A549 (cell line): ENCODE measurements at regions not wholly inside any gene's neighbourhood (a gene's known extent, or its start where the extent isn't known, plus 50 kb on each side); places are given as distances from the start of the nearest gene placed in this dataset.

ENCODE experiments used
- ATAC-seq, 2 experiments: fragments of 200-7000 bp in 1 of 2; fragments of >200 bp in 1 of 2; cut with Nextera tagmentation in 1 of 2; cut with Tn5 transposase in 1 of 2; 3 replicates each; pipeline versions ENCODE4 v1.8.0 to v1.9.1; 2018 to 2020; ENCODE audit warnings: mild to moderate bottlenecking in 1 of 2, moderate library complexity in 1 of 2
- CTCF ChIA-PET: fragments of 300-600 bp; sonication (Branson Sonifier 250); formaldehyde crosslinking; extraction: SDS; loops from one replicate; lab custom pipeline; 2021; ENCODE audit warnings: antibody characterized with exemption, inconsistent platforms; lab: Yijun Ruan, JAX
- POLR2A ChIA-PET: fragments of 350-600 bp; formaldehyde crosslinking; extraction: SDS; loops from one replicate; lab custom pipeline; 2021; ENCODE audit warnings: antibody characterized with exemption, inconsistent platforms; lab: Yijun Ruan, JAX
- DNase-seq, 2 experiments: peaks; one replicate each; pipeline versions ENCODE4 v3.0.0 to v3.0.0-alpha.2; 2011 to 2016; ENCODE audit warnings: low read depth in 1 of 2, low spot score in 1 of 2
- FAIRE-seq: peaks from 2 replicates; lab custom pipeline; 2011; peaks lifted over from hg19 to GRCh38; lab: Jason Lieb, UNC
- H3K27ac ChIP-seq, 2 experiments: fragments of >200 bp; sonication (Bioruptor Twin); formaldehyde crosslinking; 3 replicates each; pipeline ENCODE4 v1.5.1; 2016 to 2017
- H3K4me1 ChIP-seq: fragments of >200 bp; sonication (Bioruptor Twin); formaldehyde crosslinking; 3 replicates; pipeline ENCODE4 v1.6.1; 2016
- H3K4me2 ChIP-seq: fragments of >200 bp; sonication (Bioruptor Twin); formaldehyde crosslinking; 3 replicates; pipeline ENCODE4 v1.6.1; 2016
- H3K4me3 ChIP-seq: fragments of >200 bp; sonication (Bioruptor Twin); formaldehyde crosslinking; 3 replicates; pipeline ENCODE4 v1.5.1; 2016
- H3K9me3 ChIP-seq: fragments of >200 bp; sonication (Bioruptor Twin); formaldehyde crosslinking; 3 replicates; pipeline ENCODE4 v1.6.1; 2016
- BHLHE40 ChIP-seq: IDR thresholded peaks from 2 replicates; pipeline ENCODE4 v1.6.1; 2012; ENCODE audit warnings: low read depth, low read length, inconsistent platforms
- CBX2 ChIP-seq: fragments of 200-600 bp; sonication (generic); IDR thresholded peaks from 2 replicates; pipeline ENCODE4 v1.6.1; 2016; ENCODE audit warnings: low read depth, mild to moderate bottlenecking, borderline replicate concordance
- CEBPB ChIP-seq, 2 experiments: fragments of >200 bp in 1 of 2; sonication (Bioruptor Twin) in 1 of 2; formaldehyde crosslinking in 1 of 2; IDR thresholded peaks; 2 replicates each; pipeline ENCODE4 v1.6.1; 2012 to 2016
- EHMT2 ChIP-seq: fragments of 200-600 bp; sonication (generic); IDR thresholded peaks from 2 replicates; pipeline ENCODE4 v1.6.1; 2016; ENCODE audit warnings: antibody characterized with exemption, low read depth, mild to moderate bottlenecking, moderate library complexity
- FOSL2 ChIP-seq, 2 experiments: fragments of 450-650 bp in 1 of 2; fragments of >200 bp in 1 of 2; sonication (Bioruptor Twin) in 1 of 2; formaldehyde crosslinking; IDR thresholded peaks; 2 replicates each; pipeline versions ENCODE4 v1.5.0 to v1.6.1; 2016 to 2020; ENCODE audit warnings: mild to moderate bottlenecking in 1 of 2, moderate library complexity in 1 of 2
- GATA3 ChIP-seq: IDR thresholded peaks from 2 replicates; pipeline ENCODE4 v1.6.1; 2012; ENCODE audit warnings: borderline replicate concordance
- MAFK ChIP-seq: fragments of 450-650 bp; IDR thresholded peaks from 2 replicates; pipeline ENCODE4 v1.6.1; 2014; ENCODE audit not compliant: partially characterized antibody
- MYC ChIP-seq: IDR thresholded peaks from 2 replicates; pipeline ENCODE4 v1.6.1; 2012; ENCODE audit warnings: mild to moderate bottlenecking, inconsistent platforms, low read length, improper control_type of control experiment, borderline replicate concordance
- NFE2L2 ChIP-seq: fragments of 150-350 bp; conservative IDR thresholded peaks from 2 replicates; pipeline ENCODE4 v1.6.1; 2014; ENCODE audit warnings: low read length
- NR3C1 ChIP-seq: fragments of >200 bp; sonication (Bioruptor Twin); formaldehyde crosslinking; IDR thresholded peaks from 3 replicates; pipeline ENCODE4 v1.6.1; 2017
- POLR2A ChIP-seq: IDR thresholded peaks from 2 replicates; pipeline ENCODE4 v1.6.1; 2012; ENCODE audit warnings: mild to moderate bottlenecking, low read length
- RAD21 ChIP-seq, 2 experiments: fragments of >200 bp in 1 of 2; sonication (Bioruptor Twin) in 1 of 2; formaldehyde crosslinking in 1 of 2; IDR thresholded peaks in 1 of 2; conservative IDR thresholded peaks in 1 of 2; 2 replicates in 1 of 2; 3 replicates in 1 of 2; pipeline ENCODE4 v1.6.1; 2012 to 2018; ENCODE audit warnings: inconsistent platforms in 1 of 2
- SMC3 ChIP-seq: fragments of >200 bp; sonication (Bioruptor Twin); formaldehyde crosslinking; IDR thresholded peaks from 3 replicates; pipeline ENCODE4 v1.6.1; 2018; ENCODE audit warnings: inconsistent platforms
- ZC3H11A ChIP-seq: fragments of 450-650 bp; IDR thresholded peaks from 2 replicates; pipeline ENCODE4 v1.6.1; 2014; ENCODE audit warnings: antibody characterized with exemption, mild to moderate bottlenecking
- ZNF302 ChIP-seq: fragments of 250-450 bp; sonication (Bioruptor Pico); IDR thresholded peaks from 2 replicates; pipeline ENCODE4 v1.9.0; 2021; ENCODE audit warnings: inconsistent platforms, mild to moderate bottlenecking, moderate library complexity
- WGBS: methylation state at CpG from one replicate; pipeline ENCODE4 v1.1.6; 2017; ENCODE audit errors: missing lambda C conversion rate; 5-methylcytosine and 5-hydroxymethylcytosine counted together
- TF ChIP-seq, protein P1 (sequence below): fragments of 450-650 bp; IDR thresholded peaks from 2 replicates; pipeline ENCODE4 v1.6.1; 2014; ENCODE audit warnings: antibody characterized with exemption
- TF ChIP-seq, protein P2 (sequence below): fragments of >200 bp; sonication (Bioruptor Twin); formaldehyde crosslinking; IDR thresholded peaks from 3 replicates; pipeline ENCODE4 v1.6.1; 2016
- TF ChIP-seq, protein P3 (sequence below): fragments of >200 bp; sonication (Bioruptor Twin); formaldehyde crosslinking; IDR thresholded peaks from 3 replicates; pipeline ENCODE4 v1.5.1; 2016

DNA sequence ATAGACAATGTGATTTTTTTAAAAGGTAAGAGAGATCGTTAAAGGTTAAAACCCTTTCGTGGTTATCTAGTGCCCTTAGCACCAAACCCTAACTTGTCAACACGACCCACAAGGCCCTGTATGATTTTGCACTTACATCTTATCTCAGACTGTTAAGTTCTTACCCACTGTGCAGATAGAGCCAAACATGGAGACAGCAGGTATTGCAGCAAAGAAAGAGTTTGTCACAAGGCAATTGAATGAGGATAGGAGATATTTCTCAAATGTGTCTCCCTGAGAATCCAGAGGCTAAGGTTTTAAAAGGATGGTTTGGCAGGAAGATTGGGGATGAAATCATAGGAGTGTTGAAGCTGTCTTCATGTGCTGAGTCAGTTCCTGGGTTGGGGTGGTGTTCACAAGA, 313.4 kb downstream of the AEBP2 start:
- Histone ChIP-seq H3K4me3 (no peak overlapping the region), H3K4me2 (no peak overlapping the region), H3K9me3 (peaks cover 23% of the 10 kb centered on the region), H3K27ac (no peak overlapping the region), H3K4me1 (no peaks in the 10 kb centered on the region)
- no peak for ATAC-seq
- CTCF ChIA-PET, result no interaction called here
- no peak for FAIRE-seq
- POLR2A ChIA-PET, result no interaction called here
- no peak for TF ChIP-seq NR3C1
- no peak for DNase-seq
- 56% methylated on average over 3 of the region's 3 CpGs for WGBS

DNA sequence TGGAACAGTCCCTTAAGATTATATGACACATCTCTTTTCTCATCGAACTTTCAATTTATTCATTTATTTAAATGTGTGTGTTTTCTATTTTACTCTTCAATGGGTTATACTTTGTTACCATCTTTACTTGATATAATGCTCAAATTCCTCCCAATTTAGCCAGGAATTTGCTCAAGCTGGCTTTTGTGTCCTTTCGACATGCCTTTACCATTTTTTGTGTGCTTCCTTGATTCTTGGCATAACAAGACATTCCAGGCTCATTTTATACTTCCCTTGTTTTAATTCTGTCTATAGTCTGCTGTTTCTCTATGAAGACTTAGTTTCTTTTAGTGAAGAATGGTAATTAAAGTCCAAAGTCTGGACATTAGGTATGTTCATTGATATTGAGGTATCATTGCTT, 315.8 kb downstream of the AEBP2 start:
- ATAC-seq (no peak), FAIRE-seq (peak; percentile 32), DNase-seq (no peak)
- TF ChIP-seq, protein P1, sequence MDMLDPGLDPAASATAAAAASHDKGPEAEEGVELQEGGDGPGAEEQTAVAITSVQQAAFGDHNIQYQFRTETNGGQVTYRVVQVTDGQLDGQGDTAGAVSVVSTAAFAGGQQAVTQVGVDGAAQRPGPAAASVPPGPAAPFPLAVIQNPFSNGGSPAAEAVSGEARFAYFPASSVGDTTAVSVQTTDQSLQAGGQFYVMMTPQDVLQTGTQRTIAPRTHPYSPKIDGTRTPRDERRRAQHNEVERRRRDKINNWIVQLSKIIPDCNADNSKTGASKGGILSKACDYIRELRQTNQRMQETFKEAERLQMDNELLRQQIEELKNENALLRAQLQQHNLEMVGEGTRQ, result no peak
- Histone ChIP-seq H3K4me3 (no peak overlapping the region), H3K4me2 (no peak overlapping the region), H3K9me3 (peaks cover 14% of the 10 kb centered on the region; the same call in 2 of the 3 replicates), H3K27ac (no peak overlapping the region), H3K4me1 (peaks cover 11% of the 10 kb centered on the region; the same call in 2 of the 3 replicates)
- 55% methylated on average over 2 of the region's 2 CpGs for WGBS
- POLR2A ChIA-PET, result no interaction called here
- CTCF ChIA-PET, result no interaction called here

DNA sequence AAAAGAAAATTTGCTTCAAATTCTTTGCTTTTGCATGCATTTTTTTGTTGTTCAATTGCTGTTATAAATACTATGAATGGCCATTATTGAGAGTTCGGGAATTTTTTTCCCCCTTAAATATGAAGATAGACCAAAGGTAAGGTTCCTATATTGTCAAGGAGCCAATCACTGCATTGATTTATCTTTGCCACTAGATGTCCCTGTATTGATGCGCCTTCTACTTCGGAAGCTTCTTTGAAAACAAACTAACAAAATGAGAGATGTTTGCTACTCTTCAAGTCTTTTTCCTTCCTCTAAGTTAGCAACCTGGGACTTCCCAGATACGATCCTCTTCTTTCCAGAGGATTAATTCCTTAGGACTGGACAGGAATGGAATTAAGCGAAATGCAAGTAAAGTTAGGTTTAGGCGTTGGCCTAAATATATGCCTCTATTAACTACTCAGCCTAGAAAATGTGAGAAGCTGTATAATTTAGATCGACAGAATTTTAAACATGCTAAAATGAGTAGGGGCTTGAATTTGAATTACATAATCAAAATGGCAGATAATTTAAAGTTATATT, 318.1 kb downstream of the AEBP2 start:
- WGBS, result 37% methylated on average over 7 of the region's 7 CpGs
- H3K4me3 ChIP-seq, result no peak overlapping the region
- FAIRE-seq (peak; percentile 68), ATAC-seq (peak in 1 of 2 experiments; percentile 65; a peak in 3 of 6 replicates), DNase-seq (peak in 1 of 2 experiments; percentile 52)
- POLR2A ChIA-PET, result no interaction called here
- CTCF ChIA-PET, result interaction anchor here (0.7 to 1.3 kb wide), 5 partner anchors 9 to 867 kb away, joined by 3 read pairs; no protein-coding TSS in a partner anchor
- H3K4me2 ChIP-seq, result no peak overlapping the region
- TF ChIP-seq CBX2, result no peak
- TF ChIP-seq, protein P2, sequence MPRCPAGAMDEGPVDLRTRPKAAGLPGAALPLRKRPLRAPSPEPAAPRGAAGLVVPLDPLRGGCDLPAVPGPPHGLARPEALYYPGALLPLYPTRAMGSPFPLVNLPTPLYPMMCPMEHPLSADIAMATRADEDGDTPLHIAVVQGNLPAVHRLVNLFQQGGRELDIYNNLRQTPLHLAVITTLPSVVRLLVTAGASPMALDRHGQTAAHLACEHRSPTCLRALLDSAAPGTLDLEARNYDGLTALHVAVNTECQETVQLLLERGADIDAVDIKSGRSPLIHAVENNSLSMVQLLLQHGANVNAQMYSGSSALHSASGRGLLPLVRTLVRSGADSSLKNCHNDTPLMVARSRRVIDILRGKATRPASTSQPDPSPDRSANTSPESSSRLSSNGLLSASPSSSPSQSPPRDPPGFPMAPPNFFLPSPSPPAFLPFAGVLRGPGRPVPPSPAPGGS, result no peak
- TF ChIP-seq ZNF302 (CRISPR knock-in tag), result no peak
- TF ChIP-seq RAD21 (conservative IDR thresholded peaks at IDR 0.05 in 1 of 2, IDR thresholded peaks at IDR 0.05 in 1 of 2), result peak; percentile 77 to 84
- TF ChIP-seq SMC3, result peak; percentile 78
- TF ChIP-seq ZC3H11A, result no peak
- TF ChIP-seq, protein P3, sequence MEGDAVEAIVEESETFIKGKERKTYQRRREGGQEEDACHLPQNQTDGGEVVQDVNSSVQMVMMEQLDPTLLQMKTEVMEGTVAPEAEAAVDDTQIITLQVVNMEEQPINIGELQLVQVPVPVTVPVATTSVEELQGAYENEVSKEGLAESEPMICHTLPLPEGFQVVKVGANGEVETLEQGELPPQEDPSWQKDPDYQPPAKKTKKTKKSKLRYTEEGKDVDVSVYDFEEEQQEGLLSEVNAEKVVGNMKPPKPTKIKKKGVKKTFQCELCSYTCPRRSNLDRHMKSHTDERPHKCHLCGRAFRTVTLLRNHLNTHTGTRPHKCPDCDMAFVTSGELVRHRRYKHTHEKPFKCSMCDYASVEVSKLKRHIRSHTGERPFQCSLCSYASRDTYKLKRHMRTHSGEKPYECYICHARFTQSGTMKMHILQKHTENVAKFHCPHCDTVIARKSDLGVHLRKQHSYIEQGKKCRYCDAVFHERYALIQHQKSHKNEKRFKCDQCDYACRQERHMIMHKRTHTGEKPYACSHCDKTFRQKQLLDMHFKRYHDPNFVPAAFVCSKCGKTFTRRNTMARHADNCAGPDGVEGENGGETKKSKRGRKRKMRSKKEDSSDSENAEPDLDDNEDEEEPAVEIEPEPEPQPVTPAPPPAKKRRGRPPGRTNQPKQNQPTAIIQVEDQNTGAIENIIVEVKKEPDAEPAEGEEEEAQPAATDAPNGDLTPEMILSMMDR, result peak; percentile 78
- no peak for TF ChIP-seq CEBPB (IDR thresholded peaks at IDR 0.05)
- TF ChIP-seq, protein P1, result no peak
- no peak for TF ChIP-seq MYC
- TF ChIP-seq EHMT2, result no peak
- H3K4me1 ChIP-seq, result peaks cover 11% of the 10 kb centered on the region; the same call in 2 of the 3 replicates
- peaks cover 9% of the 10 kb centered on the region; the same call in 2 of the 3 replicates for H3K9me3 ChIP-seq
- peak overlapping the region in 1 of 2 experiments; percentile 58; a peak in 2 of 6 replicates for H3K27ac ChIP-seq

DNA sequence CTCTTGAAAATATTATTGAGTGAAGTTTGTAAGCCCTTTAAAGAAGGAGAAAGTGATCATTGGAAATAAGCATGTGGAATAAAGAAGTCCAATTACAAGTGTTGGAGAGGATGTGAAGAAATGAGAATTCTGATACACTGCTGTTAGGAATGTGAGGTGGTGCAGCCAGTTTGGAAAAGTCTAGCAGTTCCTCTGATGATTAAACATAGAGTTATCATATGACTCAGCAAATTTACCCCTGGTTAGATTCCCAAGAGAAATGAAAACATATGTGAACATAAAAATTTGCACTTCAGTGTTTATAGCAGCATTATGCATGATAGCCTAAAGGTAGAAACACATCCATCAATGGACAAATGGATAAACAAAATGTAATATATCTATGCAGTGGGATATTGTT, 319.9 kb downstream of the AEBP2 start:
- peak in 1 of 2 experiments; percentile 29 for DNase-seq
- no peak for ATAC-seq
- H3K4me1 ChIP-seq, result peaks cover 11% of the 10 kb centered on the region; the same call in 2 of the 3 replicates
- CTCF ChIA-PET, result interaction anchor here (0.5 to 0.9 kb wide), 2 partner anchors 52 to 617 kb away, joined by 3 read pairs; no protein-coding TSS in a partner anchor
- TF ChIP-seq GATA3 (no peak), NFE2L2 (peak; percentile 94), FOSL2 (IDR thresholded peaks at IDR 0.05) (no peak), FOSL2 (CRISPR knock-in tag; IDR thresholded peaks at IDR 0.05) (peak; percentile 34; the same call in 1 of the 2 replicates), BHLHE40 (no peak), POLR2A (no peak), MAFK (peak; percentile 98)
- TF ChIP-seq, all 56 proteins: peak for 3
- H3K9me3 ChIP-seq, result no peaks in the 10 kb centered on the region
- POLR2A ChIA-PET, result no interaction called here
- no peak overlapping the region for H3K4me3 ChIP-seq
- FAIRE-seq, result peak; percentile 85
- peak overlapping the region; percentile 19 to 79; a peak in 5 of 6 replicates for H3K27ac ChIP-seq
- H3K4me2 ChIP-seq, result peak overlapping the region; percentile 11; the same call in 2 of the 3 replicates
